ENCODE measurements at regions not wholly inside any gene's neighbourhood (a gene's known extent, or its start where the extent isn't known, plus 50 kb on each side); places are given as distances from the start of the nearest gene placed in this dataset.

DNA sequence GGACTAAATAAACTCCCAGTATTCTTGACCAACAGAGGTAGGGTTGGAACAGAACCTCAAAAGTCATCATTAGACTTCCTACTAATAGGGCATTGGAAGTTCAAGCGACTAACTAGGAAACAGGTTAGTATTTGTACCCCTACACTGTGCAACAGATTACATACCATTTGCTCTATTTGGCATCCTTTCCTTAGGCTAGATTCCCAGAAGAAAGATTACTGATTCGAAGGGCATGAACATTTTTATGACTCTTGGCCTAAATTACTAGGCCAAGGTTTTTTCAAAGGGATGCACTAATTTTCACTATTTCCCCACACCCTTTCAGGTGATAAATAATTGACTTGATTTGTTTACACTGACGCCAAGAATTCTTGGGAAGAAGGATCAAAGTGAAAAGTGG, 104.8 kb upstream of the CYP1B1 start:
- Histone ChIP-seq H4K91ac (ENCODE audit: low read depth, low read length, poor library complexity) (no peak overlapping the region), H3K27me3 (ENCODE audit: control insufficient read depth in 3 of 3, insufficient read depth in 3 of 3, low read depth in 1 of 3, low read length in 3 of 3) (no peaks in the 10 kb centered on the region), H2AFZ (ENCODE audit: low read length) (no peak overlapping the region), H3K18ac (ENCODE audit: low read length) (no peak overlapping the region), H3K9me3 (replicated peaks in 1 of 2; ENCODE audit: control insufficient read depth in 2 of 2, insufficient read depth in 1 of 2, low read depth in 1 of 2, low read length in 2 of 2) (no peaks in the 10 kb centered on the region), H2AK5ac (ENCODE audit: low read depth, low read length) (no peak overlapping the region), H3K23ac (ENCODE audit: low read depth, low read length, poor library complexity) (no peak overlapping the region), H2BK5ac (ENCODE audit: low read length) (no peak overlapping the region), H4K8ac (ENCODE audit: low read depth, low read length) (no peak overlapping the region), H3K4me3 (ENCODE audit: low read length in 2 of 2) (no peak overlapping the region), H3K4me1 (ENCODE audit: control insufficient read depth in 2 of 2, insufficient read depth in 1 of 2, low read depth in 1 of 2, low read length in 2 of 2) (peaks cover 1 to 19% of the 10 kb centered on the region in 2 donors), H2BK120ac (ENCODE audit: low read depth, low read length) (no peak overlapping the region), H3K4me2 (ENCODE audit: insufficient read depth, low read length, poor library complexity, severe bottlenecking) (no peak overlapping the region), H3K4ac (ENCODE audit: low read length) (no peak overlapping the region), H3K36me3 (replicated peaks in 1 of 2; ENCODE audit: control insufficient read depth in 2 of 2, insufficient read depth in 2 of 2, low read length in 2 of 2) (no peaks in the 10 kb centered on the region), H2BK15ac (ENCODE audit: low read length) (no peak overlapping the region), H3K9ac (ENCODE audit: low read depth, low read length, poor library complexity) (no peak overlapping the region), H2BK12ac (ENCODE audit: low read length) (no peak overlapping the region), H3K27ac (replicated peaks; ENCODE audit: low read length) (no peak overlapping the region), H3K14ac (ENCODE audit: low read length) (no peak overlapping the region), H3K79me1 (ENCODE audit: low read depth, low read length) (no peaks in the 10 kb centered on the region)
- DNase-seq (ENCODE audit: low spot score): no peak
- WGBS, 2 donors (ENCODE audit: extremely low coverage in 2 of 2, insufficient read length in 2 of 2, insufficient replicate concordance in 1 of 2): no CpG with 5 or more reads among the region's 3 CpGs

DNA sequence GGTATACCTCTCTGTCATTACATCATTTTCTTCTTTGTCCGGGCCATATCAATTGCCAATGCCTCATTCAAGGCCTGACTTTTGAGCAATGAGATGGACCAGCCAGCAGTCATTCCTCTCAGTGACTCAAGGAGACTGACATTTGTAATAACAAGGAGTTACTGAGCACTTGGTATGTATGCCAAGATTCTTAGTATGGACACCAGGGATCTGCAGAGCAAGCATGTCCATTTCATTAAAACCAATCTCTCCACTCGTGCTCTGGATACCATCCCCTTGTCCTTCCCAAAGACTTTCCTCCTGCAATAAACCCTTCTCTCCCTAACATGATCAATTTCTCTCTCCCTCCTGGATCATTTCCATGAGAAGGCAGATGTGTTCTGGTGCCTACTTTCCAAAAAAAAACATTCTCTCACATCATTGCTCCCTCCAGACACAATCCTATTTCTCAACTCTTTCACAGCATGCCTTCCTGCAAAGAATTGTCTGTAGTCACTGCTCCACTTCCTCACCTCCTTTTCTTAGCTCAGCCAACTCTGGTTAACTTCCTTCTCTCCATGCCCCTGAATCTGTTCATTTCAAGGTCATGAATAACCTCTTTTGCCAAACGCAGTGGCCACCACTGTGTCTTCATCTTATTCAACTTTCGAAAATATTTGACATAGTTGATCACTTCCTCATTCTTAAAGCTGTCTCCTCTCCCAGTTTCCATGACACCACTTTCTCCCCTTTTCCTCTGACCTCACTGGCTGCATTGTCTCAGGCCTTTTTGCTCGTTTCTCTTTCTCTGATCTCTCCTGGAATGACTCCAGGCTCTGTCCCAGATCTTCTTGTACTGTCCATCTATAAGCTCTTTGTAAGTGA, 102.8 kb upstream of the CYP1B1 start:
- H3K14ac ChIP-seq (ENCODE audit: low read length): no peak overlapping the region
- H3K79me1 ChIP-seq (ENCODE audit: low read depth, low read length): no peaks in the 10 kb centered on the region
- DNase-seq (ENCODE audit: low spot score): no peak
- H4K91ac ChIP-seq (ENCODE audit: low read depth, low read length, poor library complexity): no peak overlapping the region
- no CpG with 5 or more reads among the region's 5 CpGs for WGBS, 2 donors (ENCODE audit: extremely low coverage in 2 of 2, insufficient read length in 2 of 2, insufficient replicate concordance in 1 of 2)
- no peak overlapping the region for H3K9ac ChIP-seq (ENCODE audit: low read depth, low read length, poor library complexity)
- H3K9me3 ChIP-seq (replicated peaks in 1 of 2; ENCODE audit: control insufficient read depth in 2 of 2, insufficient read depth in 1 of 2, low read depth in 1 of 2, low read length in 2 of 2): no peaks in the 10 kb centered on the region
- H3K36me3 ChIP-seq (replicated peaks in 1 of 2; ENCODE audit: control insufficient read depth in 2 of 2, insufficient read depth in 2 of 2, low read length in 2 of 2): no peaks in the 10 kb centered on the region
- no peak overlapping the region for H4K8ac ChIP-seq (ENCODE audit: low read depth, low read length)
- no peak overlapping the region for H2BK12ac ChIP-seq (ENCODE audit: low read length)
- H3K4me2 ChIP-seq (ENCODE audit: insufficient read depth, low read length, poor library complexity, severe bottlenecking): no peak overlapping the region
- H2BK120ac ChIP-seq (ENCODE audit: low read depth, low read length): no peak overlapping the region
- H3K4me3 ChIP-seq (ENCODE audit: low read length in 2 of 2): no peak overlapping the region
- no peak overlapping the region for H2BK5ac ChIP-seq (ENCODE audit: low read length)
- no peak overlapping the region for H3K4ac ChIP-seq (ENCODE audit: low read length)
- H3K18ac ChIP-seq (ENCODE audit: low read length): no peak overlapping the region
- H2AFZ ChIP-seq (ENCODE audit: low read length): peak overlapping the region; percentile 13
- no peak overlapping the region for H3K27ac ChIP-seq (replicated peaks; ENCODE audit: low read length)
- H3K27me3 ChIP-seq (ENCODE audit: control insufficient read depth in 3 of 3, insufficient read depth in 3 of 3, low read depth in 1 of 3, low read length in 3 of 3): no peaks in the 10 kb centered on the region
- H2BK15ac ChIP-seq (ENCODE audit: low read length): no peak overlapping the region
- H2AK5ac ChIP-seq (ENCODE audit: low read depth, low read length): no peak overlapping the region
- H3K23ac ChIP-seq (ENCODE audit: low read depth, low read length, poor library complexity): no peak overlapping the region
- peaks cover 1 to 23% of the 10 kb centered on the region in 2 donors for H3K4me1 ChIP-seq (ENCODE audit: control insufficient read depth in 2 of 2, insufficient read depth in 1 of 2, low read depth in 1 of 2, low read length in 2 of 2)

GRCh38 chr2:38178119-38178518, 102.2 kb upstream of the CYP1B1 start:
- Histone ChIP-seq H3K27me3 (ENCODE audit: control insufficient read depth in 3 of 3, insufficient read depth in 3 of 3, low read depth in 1 of 3, low read length in 3 of 3) (no peaks in the 10 kb centered on the region), H3K9me3 (replicated peaks in 1 of 2; ENCODE audit: control insufficient read depth in 2 of 2, insufficient read depth in 1 of 2, low read depth in 1 of 2, low read length in 2 of 2) (no peaks in the 10 kb centered on the region), H3K4me3 (ENCODE audit: low read length in 2 of 2) (no peak overlapping the region), H3K4me1 (ENCODE audit: control insufficient read depth in 2 of 2, insufficient read depth in 1 of 2, low read depth in 1 of 2, low read length in 2 of 2) (peaks cover 1 to 23% of the 10 kb centered on the region in 2 donors), H2BK5ac (ENCODE audit: low read length) (no peak overlapping the region), H3K14ac (ENCODE audit: low read length) (no peak overlapping the region), H3K9ac (ENCODE audit: low read depth, low read length, poor library complexity) (no peak overlapping the region), H2BK15ac (ENCODE audit: low read length) (no peak overlapping the region), H3K18ac (ENCODE audit: low read length) (no peak overlapping the region), H3K23ac (ENCODE audit: low read depth, low read length, poor library complexity) (no peak overlapping the region), H4K8ac (ENCODE audit: low read depth, low read length) (no peak overlapping the region), H2AFZ (ENCODE audit: low read length) (no peak overlapping the region), H2BK120ac (ENCODE audit: low read depth, low read length) (no peak overlapping the region), H2BK12ac (ENCODE audit: low read length) (no peak overlapping the region), H2AK5ac (ENCODE audit: low read depth, low read length) (no peak overlapping the region), H3K4ac (ENCODE audit: low read length) (no peak overlapping the region), H3K79me1 (ENCODE audit: low read depth, low read length) (no peaks in the 10 kb centered on the region), H3K4me2 (ENCODE audit: insufficient read depth, low read length, poor library complexity, severe bottlenecking) (no peak overlapping the region), H4K91ac (ENCODE audit: low read depth, low read length, poor library complexity) (no peak overlapping the region), H3K27ac (replicated peaks; ENCODE audit: low read length) (no peak overlapping the region), H3K36me3 (replicated peaks in 1 of 2; ENCODE audit: control insufficient read depth in 2 of 2, insufficient read depth in 2 of 2, low read length in 2 of 2) (no peaks in the 10 kb centered on the region)
- DNase-seq (ENCODE audit: low spot score): no peak
- no CpG with 5 or more reads among the region's 3 CpGs for whole genome bisulfite sequencing, 2 donors (ENCODE audit: extremely low coverage in 2 of 2, insufficient read length in 2 of 2, insufficient replicate concordance in 1 of 2)

DNA sequence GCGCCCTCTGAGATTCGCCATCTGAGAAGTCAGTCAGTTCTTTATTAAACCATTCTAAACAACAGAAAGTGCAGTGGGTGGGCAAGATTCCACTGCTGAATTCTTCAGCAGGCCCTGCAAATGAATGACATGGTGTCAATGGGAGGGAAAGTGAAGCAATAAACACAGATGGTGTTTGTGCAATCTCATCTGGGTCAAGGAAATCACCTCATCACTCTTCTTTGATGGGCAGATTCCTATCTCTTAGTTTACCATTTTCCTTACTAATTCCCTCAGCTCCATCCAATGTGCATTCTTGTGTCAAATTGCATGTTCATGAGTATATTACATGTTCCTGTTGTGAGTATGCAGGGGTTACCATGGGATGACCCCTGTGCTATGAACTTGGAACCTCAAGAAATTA, 100.7 kb upstream of the CYP1B1 start:
- Histone ChIP-seq H2AK5ac (ENCODE audit: low read depth, low read length) (no peak overlapping the region), H3K27ac (replicated peaks; ENCODE audit: low read length) (no peak overlapping the region), H2AFZ (ENCODE audit: low read length) (peak overlapping the region; percentile 11), H3K27me3 (ENCODE audit: control insufficient read depth in 3 of 3, insufficient read depth in 3 of 3, low read depth in 1 of 3, low read length in 3 of 3) (no peaks in the 10 kb centered on the region), H3K4me3 (ENCODE audit: low read length in 2 of 2) (no peak overlapping the region), H3K23ac (ENCODE audit: low read depth, low read length, poor library complexity) (no peak overlapping the region), H4K8ac (ENCODE audit: low read depth, low read length) (no peak overlapping the region), H2BK15ac (ENCODE audit: low read length) (no peak overlapping the region), H2BK120ac (ENCODE audit: low read depth, low read length) (no peak overlapping the region), H3K36me3 (replicated peaks in 1 of 2; ENCODE audit: control insufficient read depth in 2 of 2, insufficient read depth in 2 of 2, low read length in 2 of 2) (no peaks in the 10 kb centered on the region), H3K18ac (ENCODE audit: low read length) (no peak overlapping the region), H3K9me3 (replicated peaks in 1 of 2; ENCODE audit: control insufficient read depth in 2 of 2, insufficient read depth in 1 of 2, low read depth in 1 of 2, low read length in 2 of 2) (no peaks in the 10 kb centered on the region), H2BK5ac (ENCODE audit: low read length) (no peak overlapping the region), H4K91ac (ENCODE audit: low read depth, low read length, poor library complexity) (no peak overlapping the region), H2BK12ac (ENCODE audit: low read length) (no peak overlapping the region), H3K4me2 (ENCODE audit: insufficient read depth, low read length, poor library complexity, severe bottlenecking) (no peak overlapping the region), H3K4ac (ENCODE audit: low read length) (no peak overlapping the region), H3K9ac (ENCODE audit: low read depth, low read length, poor library complexity) (no peak overlapping the region), H3K14ac (ENCODE audit: low read length) (no peak overlapping the region), H3K4me1 (ENCODE audit: control insufficient read depth in 2 of 2, insufficient read depth in 1 of 2, low read depth in 1 of 2, low read length in 2 of 2) (peaks cover 1 to 23% of the 10 kb centered on the region in 2 donors), H3K79me1 (ENCODE audit: low read depth, low read length) (no peaks in the 10 kb centered on the region)
- no peak for DNase-seq (ENCODE audit: low spot score)
- WGBS, 2 donors (ENCODE audit: extremely low coverage in 2 of 2, insufficient read length in 2 of 2, insufficient replicate concordance in 1 of 2): no CpG with 5 or more reads among the region's 2 CpGs

All from neuronal stem cell (in vitro differentiated cells).